ENCODE measurements at regions not wholly inside any gene's neighbourhood (a gene's known extent, or its start where the extent isn't known, plus 50 kb on each side); places are given as distances from the start of the nearest gene placed in this dataset.

DNA sequence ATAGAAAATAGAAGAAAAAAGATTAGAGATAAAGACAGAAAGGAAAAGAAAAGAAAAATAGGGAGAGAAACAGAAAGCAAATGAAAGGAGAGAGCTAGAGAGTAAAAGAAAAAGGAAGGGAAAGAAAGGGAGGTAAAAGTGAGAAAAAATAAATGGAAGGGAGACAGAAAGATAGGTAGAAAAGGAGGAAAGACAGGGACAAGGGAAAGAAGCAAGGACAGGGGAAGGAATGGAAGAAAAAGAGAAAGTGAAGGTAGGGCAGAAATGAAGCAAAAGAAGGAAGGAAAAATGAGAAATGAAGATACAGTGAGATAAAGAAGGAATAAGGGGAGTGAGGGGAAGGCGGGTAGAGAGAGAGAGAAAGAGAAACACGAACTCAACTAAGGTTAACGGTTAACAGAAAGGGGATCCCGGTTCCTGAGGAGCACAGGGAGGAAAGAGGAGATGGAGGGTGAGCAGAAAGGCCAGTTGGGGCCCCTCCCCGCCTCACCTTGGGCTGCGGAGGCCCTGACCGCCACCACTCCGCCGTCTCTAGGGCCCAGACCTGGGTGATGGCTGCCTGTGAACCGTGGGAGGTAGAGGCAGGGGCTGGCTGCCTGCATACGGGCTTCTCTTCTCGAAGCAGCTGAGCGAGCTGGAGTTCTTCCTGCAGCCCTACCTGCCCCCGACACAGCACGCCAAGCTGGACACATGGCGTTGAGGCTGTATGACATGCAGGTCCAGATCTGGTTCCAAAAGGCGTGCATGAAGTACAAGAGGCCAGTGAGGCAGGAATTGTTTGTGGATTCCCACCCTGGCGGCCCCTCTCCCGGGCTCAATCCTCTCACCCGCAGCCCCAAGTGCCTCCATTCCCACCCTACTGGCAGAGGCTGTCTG is 59.5 kb downstream of the SMUG1 start:
- H3K36me3 ChIP-seq (ENCODE audit: low read depth, low read length) = no peaks in the 10 kb centered on the region
- H2AFZ ChIP-seq (ENCODE audit: low read length) = no peak overlapping the region
- H3K4me3 ChIP-seq (ENCODE audit: low read length) = no peak overlapping the region
- TF ChIP-seq EZH2 (IDR thresholded peaks at IDR 0.05; ENCODE audit: low read length, unreplicated experiment) (no peak), EZH2phosphoT487 (IDR thresholded peaks at IDR 0.05; ENCODE audit: borderline replicate concordance, low read length) (no peak), CTCF (conservative IDR thresholded peaks at IDR 0.05; ENCODE audit: low read depth, low read length) (no peak)
- H3K27ac ChIP-seq (ENCODE audit: low read length) = no peak overlapping the region
- ChIA-PET POLR2A (ENCODE audit: unreplicated experiment) (no interaction called here), CTCF (no interaction called here)
- H3F3A ChIP-seq (ENCODE audit: low read length, unreplicated experiment) = no peaks in the 10 kb centered on the region
- H3K9me2 ChIP-seq (replicated peaks; ENCODE audit: low read length) = no peaks in the 10 kb centered on the region
- no peaks in the 10 kb centered on the region for H3K9me3 ChIP-seq (ENCODE audit: low read length)
- no peaks in the 10 kb centered on the region for H4K20me1 ChIP-seq (ENCODE audit: low read length)
- intact Hi-C loops (cut with micrococcal nuclease) = no loop called here
- no TSS peak for BruUV-seq (replicated peaks)
- ATAC-seq = no peak
- peaks cover 10% of the 10 kb centered on the region for H3K27me3 ChIP-seq (ENCODE audit: low read length)
- H3K4me1 ChIP-seq (ENCODE audit: insufficient read depth, low read length) = no peaks in the 10 kb centered on the region
- H3K9ac ChIP-seq (ENCODE audit: low read length) = no peak overlapping the region
- no peak overlapping the region for H3K4me2 ChIP-seq (ENCODE audit: low read length)
- H3K79me2 ChIP-seq (ENCODE audit: low read length) = no peaks in the 10 kb centered on the region
- DNase-seq = no peak

Measured in PC-3 (cell line).